GM12891 (cell line): ENCODE measurements at regions not wholly inside any gene's neighbourhood (a gene's known extent, or its start where the extent isn't known, plus 50 kb on each side); places are given as distances from the start of the nearest gene placed in this dataset.

Experiments used
- PAX5 ChIP-seq: IDR thresholded peaks from 2 replicates; pipeline ENCODE4 v1.6.1; 2011; ENCODE audit warnings: low read length, moderate library complexity, mild to moderate bottlenecking; ENCODE audit not compliant: insufficient read depth, severe bottlenecking
- POLR2A ChIP-seq: IDR thresholded peaks from 2 replicates; pipeline ENCODE4 v1.6.1; 2011; ENCODE audit warnings: low read depth, low read length, control low read depth
- POLR2AphosphoS5 ChIP-seq: IDR thresholded peaks from 2 replicates; pipeline ENCODE4 v1.6.1; 2011; ENCODE audit warnings: low read depth, low read length, control low read depth
- SPI1 ChIP-seq: IDR thresholded peaks from 2 replicates; pipeline ENCODE4 v1.6.1; 2011; ENCODE audit warnings: low read depth, low read length, control low read depth
- TAF1 ChIP-seq: IDR thresholded peaks from 2 replicates; pipeline ENCODE4 v1.6.1; 2011; ENCODE audit warnings: low read depth, low read length, control low read depth

DNA sequence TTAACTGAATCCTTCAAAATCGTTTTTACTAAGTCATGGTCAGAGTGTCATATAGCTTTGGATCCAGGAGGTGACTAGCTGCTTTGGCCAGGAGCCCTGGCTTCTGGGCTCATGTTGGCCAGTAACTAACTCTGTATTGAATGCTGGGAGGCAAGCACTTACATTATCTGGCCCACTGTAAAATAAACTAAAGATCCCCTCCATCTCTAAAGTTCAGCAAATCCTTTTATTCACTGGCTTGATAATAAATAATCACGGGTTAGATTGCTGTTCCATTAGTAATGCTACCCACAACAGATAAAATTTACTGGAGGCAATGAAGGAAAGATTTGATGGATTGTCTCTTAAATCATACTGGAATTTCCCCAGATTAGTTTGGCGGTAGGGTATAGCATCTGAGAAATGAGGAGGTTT lies 382.2 kb upstream of the TLE4 start:
- no peak for TF ChIP-seq PAX5
- TF ChIP-seq POLR2AphosphoS5 = no peak
- no peak for TF ChIP-seq POLR2A
- TF ChIP-seq TAF1 = no peak
- TF ChIP-seq SPI1 = no peak
